Activated CD8-positive, alpha-beta memory T cell treated with anti-CD3 and anti-CD28 coated beads, Interleukin-2, amount 50 U/mL, for 48 hours (primary cell): ENCODE measurements at regions not wholly inside any gene's neighbourhood (a gene's known extent, or its start where the extent isn't known, plus 50 kb on each side); places are given as distances from the start of the nearest gene placed in this dataset.

Experiments used
- DNase-seq: peaks from one replicate; pipeline ENCODE4 v3.0.0-alpha.2; 2020

DNA sequence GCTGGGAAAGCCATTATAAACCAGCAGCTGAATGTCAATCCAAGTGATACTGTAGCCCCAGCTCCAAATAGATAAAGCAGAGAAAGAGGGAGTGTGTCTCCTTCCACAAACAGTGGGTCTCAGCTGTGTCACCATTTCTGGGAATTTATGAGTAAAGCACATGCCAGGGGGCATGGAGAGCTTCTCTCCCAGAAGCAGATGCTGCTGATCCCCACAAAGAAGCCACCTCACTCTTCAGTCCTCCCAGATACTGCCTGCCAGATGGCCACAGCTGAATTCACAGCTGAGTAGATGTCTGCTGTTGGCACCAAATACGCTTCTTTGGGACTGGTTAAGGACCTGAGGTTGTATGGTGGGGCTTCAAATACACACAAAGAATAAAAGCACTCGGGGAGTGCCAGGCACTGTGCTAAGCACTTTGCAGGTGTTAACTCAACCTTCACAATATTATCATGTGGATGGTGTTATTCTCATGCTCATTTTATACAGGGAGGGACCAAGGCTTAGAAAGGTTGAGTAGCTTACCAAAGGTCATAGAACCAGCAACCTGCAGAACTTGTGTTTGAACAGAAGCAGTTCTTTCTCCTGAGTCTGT, 298.3 kb downstream of the CDH11 start:
- DNase-seq, result no peak

DNA sequence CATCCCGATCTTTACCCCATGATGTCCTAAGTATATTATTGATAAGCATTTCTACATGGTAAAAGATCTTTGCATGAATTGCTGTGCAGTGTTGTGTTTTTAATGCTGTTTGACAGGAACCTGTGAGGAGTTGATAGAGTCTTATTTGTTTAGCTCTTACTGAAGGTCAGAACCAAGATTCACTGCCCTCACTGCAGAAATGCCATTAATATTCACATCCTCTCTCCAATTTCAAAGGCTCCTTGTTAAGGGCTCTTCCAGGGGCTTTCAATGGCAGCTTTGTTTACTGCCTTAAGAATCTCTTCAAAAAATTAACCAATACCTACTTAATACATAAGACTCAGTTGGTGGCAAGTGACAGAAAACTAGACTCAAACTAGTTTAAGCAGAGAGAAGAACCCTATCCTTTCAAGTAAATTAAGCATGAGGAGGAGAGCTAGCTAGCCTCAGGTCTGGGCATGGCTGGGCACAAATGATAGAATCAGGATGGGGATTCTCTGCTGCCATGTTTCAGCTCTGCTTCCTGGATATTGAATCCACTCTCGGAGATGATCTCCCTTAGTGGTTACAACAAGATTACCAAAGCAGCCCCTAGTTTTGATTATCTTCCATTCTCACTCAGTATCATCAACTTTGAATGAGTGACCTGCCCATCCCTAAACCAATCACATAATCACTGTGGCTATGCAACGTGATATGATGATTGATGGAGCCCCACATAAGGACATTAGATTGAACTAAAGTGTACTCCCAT, 311.8 kb downstream of the CDH11 start:
- DNase-seq, result no peak

GRCh38 chr16:64808474-64808873, 313.4 kb downstream of the CDH11 start:
- DNase-seq, result no peak

DNA sequence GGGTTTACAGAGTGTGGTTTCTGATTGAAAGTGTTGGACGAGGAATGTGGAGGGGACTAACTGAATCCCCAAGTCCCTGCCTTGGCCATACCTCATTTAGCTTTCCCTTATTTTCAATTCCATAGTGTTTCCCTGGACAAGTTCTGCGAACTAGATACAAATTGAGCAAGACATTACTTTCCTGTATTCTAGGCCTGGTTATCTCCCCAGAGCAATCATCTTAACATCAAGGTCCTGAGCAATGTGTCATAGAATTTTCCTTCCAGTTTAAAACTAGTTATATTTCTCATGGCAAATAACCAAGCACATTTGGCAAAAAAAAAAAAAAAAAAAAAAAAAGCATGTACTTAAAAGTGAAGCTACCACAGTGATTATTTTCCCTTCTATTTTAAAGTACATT, 330.1 kb downstream of the CDH11 start:
- DNase-seq, result no peak

- DNase-seq, result no peak
Observed at GRCh38 chr16:64784635-64785034, 337.2 kb downstream of the CDH11 start.

GRCh38 chr16:64782484-64782883, 339.4 kb downstream of the CDH11 start:
- no peak for DNase-seq

DNA sequence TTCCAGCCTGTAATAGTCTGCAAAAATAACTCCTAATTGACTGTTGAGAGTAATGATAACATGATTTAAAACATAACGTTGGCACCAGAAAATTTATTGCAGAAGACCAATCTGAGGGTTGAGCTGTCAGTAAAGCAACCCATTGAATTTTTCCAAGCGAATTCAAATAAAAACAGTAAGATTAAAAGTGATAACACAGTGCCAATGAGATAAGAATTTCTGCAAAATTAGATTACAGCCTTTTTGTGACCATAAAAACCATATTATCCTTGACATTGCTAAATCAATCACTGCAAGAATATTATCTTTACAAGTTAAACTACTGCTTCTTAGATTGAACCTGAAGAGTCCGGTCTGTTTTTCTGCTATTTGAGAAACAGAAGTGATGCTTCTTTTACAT, 341.4 kb downstream of the CDH11 start:
- no peak for DNase-seq

DNA sequence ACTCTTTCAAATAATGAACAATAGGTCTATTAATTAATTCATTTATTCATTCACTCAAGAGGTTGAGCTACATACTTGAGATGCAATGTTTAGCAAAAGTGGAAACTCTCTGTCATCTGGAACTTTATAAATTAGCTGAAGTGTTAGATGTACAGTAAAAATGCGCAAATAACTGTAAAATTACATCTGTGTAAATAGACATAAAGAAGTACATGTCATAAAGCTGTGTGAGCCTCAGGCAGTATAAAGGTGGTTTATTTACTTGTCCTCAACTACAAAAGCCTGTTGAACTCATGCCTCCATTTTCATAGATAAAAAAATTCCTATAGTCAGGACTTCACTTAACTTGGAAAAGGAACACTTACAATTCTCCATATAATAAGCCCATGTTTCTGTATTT, 343.1 kb downstream of the CDH11 start:
- DNase-seq, result no peak

DNA sequence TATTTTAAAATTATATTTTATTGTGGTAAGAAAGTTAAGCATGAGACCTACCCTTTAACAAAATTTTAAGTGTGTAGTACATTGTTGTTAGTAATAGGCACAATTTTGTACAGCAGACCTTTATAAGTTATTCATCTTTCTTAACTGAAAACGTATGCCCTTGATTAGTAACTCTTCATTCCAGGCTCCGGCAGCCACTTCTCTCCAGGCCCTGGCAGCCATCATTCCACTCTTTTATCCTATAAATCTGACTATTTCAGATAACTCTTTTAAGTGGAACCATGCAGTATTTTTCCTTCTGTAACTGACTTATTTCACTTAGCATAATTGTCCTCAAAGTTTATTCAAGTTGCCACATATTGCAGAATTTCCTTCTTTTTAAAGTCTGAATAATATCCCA, 348.2 kb downstream of the CDH11 start:
- DNase-seq, result no peak

DNA sequence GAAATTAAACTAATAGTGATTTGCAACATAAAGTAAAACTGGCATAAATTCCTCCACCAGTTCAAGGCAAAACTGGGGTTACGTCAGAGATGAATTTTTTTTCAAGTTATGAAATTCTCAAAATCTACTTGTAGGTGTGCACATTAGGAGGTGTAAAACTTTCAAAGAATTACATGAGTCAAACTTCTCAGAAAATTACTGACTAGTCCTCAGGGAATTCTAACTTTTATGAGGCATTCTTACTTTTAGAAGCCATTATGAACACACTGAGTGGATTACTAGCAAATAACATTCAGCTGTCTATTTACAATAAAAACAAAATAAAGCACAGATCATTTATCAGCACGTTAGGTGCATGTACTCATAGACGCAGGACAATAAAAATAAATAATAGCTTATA, 348.7 kb downstream of the CDH11 start:
- no peak for DNase-seq

GRCh38 chr16:64771273-64771672, 350.6 kb downstream of the CDH11 start:
- DNase-seq, result no peak

GRCh38 chr16:64762211-64762610, 359.7 kb downstream of the CDH11 start:
- DNase-seq, result no peak

DNA sequence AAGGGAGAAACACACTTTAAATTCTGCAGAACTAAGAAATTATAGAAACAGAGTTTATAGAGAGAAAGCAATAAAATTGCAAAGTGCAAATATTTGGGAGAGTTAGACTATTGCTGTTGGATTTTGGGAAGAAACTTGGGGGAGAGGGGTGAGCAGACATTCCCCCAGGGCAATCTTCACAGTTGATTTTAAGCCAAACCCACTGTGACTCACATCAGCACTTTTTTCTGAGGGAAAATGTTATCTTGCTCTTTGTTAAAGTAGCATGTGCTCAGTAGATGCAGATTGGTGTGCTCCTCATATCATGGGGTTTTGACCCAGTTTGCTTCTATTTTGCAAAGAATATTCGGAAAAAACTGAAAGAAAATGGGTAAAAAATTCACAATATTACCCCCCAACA, 367.6 kb downstream of the CDH11 start:
- no peak for DNase-seq

DNA sequence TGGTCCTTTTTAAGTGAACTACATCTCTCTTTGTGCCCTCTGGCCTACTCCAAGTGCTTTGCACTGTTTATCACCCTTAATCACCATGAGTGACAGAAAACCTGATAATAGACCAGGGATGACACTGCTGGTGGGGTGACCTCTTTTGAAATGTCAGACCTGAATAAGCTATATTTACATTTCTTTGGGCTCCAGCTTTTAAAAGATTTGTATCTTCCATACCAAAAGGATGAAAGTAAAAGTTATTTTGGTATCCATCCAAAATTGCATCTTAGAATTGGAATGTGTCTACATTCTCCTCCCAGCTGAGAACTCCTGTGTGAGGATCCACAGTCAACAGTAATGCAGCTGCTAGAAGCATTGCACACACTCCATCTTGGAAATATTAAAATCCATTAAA, 370.0 kb downstream of the CDH11 start:
- DNase-seq, result no peak

DNA sequence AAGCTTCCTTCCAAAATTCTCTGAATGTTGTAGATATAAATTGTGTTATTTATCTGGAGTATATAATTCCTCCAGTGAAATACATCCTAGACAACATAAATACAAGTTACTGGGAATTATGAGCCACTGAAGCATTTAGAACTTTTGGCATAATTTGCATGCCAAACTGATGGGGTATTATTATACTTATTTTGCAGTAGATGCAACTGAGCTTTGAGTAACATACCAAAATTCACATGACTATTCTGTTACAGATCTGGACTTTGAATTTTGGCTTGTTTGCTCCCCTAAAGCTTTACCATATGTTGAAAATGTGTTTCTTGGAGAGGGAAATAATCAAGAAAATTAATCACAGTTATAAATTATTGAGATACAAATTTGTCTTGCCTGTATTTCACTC, 372.5 kb downstream of the CDH11 start:
- DNase-seq, result no peak

DNA sequence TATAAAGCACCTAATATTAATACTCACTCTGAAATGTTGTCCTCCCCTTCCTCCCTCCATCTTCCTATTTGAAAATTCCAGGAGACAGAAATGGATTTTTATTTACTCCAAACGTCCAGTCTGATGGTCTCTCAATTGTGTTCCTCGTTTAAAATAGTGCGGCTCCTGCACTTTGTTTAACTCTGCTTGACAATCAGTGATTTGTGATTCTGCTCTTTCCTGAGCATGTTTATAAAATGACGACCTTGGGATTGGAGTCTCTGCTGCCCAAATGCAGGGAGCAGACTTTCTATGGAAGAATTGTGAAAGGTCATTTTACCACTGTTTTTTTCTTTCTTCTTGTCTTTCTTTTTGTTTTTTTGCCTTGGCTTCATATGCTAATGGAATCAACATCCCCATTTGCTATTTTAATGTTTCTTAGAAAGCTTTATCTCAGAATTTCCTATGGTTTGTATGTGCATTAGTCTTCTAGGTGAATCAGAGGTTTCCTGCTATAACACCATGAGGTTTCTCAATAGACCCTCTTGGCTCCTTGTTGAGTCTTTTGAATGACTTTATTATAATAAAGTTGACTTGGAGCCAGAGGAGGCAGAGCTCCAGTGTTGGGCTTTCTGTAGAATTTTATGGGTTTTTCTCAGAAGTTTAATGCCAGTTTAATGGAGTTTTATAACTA, 376.5 kb downstream of the CDH11 start:
- no peak for DNase-seq

- no peak for DNase-seq
Observed at GRCh38 chr16:64742455-64743223, 379.2 kb downstream of the CDH11 start.

GRCh38 chr16:64740261-64740660, 381.6 kb downstream of the CDH11 start:
- no peak for DNase-seq

DNA sequence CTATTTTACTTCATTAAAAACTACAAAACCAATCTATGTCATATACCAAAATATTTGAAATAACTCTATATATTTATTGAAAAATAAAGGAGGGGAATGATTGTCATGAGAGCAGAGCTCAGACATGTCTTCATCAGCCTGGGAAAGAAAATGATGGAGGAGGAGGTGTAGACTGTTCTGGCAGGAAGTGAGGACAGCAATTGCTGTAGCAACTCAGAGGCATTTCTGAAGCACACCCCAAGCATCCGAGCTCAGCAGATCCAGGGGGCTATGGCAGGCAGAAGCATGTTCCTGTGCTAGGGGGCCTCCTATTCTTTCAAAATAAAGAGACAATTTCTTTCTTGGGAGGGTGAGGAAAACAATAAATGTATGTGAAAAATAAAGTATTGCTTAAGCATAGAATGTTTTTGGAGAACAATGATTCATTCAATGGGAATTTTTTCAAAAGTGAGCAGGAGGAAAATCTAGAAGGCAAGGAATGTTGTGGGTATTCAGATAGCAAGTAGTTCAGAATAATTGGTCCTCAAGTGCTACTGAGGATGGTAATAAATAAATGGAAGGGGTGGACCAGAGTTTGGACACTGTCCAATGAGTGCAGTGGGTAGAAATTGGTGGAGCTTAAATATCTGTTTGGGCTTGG, 383.4 kb downstream of the CDH11 start:
- DNase-seq, result no peak

GRCh38 chr16:64736857-64737256, 385.0 kb downstream of the CDH11 start:
- DNase-seq, result no peak

- DNase-seq, result no peak
Observed at GRCh38 chr16:64731891-64732290, 390.0 kb downstream of the CDH11 start.

GRCh38 chr16:64730261-64730660, 391.6 kb downstream of the CDH11 start:
- DNase-seq, result no peak

DNA sequence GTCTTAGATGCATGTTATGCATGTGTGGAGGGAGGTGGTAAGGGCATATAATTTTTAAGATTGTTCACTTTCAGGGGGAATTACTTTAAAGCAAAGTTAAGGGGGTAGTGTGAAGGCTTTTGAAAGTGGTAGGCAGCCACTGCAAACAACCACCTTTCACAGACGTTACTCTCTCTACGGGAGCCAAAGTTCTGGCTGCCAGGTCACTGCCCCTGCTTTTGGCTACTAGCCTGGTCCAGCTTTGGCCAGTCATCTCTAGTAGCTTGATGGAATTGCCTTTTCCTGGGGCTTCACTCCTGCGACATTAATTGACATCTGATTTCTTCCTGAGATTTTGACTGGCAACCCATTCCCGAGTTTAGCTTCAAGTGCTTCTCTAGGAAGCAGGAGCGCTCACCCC, 397.5 kb downstream of the CDH11 start:
- DNase-seq, result no peak
